HEK293 (cell line): ENCODE measurements at regions not wholly inside any gene's neighbourhood (a gene's known extent, or its start where the extent isn't known, plus 50 kb on each side); places are given as distances from the start of the nearest gene placed in this dataset.

ENCODE experiments used
- CTCF ChIA-PET: fragments of 350-600 bp; formaldehyde crosslinking; extraction: SDS; loops from one replicate; lab custom pipeline; 2021; ENCODE audit warnings: antibody characterized with exemption; lab: Yijun Ruan, JAX
- POLR2A ChIA-PET: fragments of 300-600 bp; formaldehyde crosslinking; extraction: SDS; loops from one replicate; lab custom pipeline; 2020; ENCODE audit warnings: antibody characterized with exemption, inconsistent platforms; lab: Yijun Ruan, JAX
- H3K27ac ChIP-seq: fragments of 200-500 bp; sonication (Bioruptor generic); 2 replicates; pipeline ENCODE4 v1.5.1; 2014; ENCODE audit warnings: low read depth, low read length, control low read depth, inconsistent platforms; ENCODE audit errors: extremely low read depth
- H3K36me3 ChIP-seq, 2 experiments: fragments of 200-500 bp in 1 of 2; sonication (Bioruptor generic) in 1 of 2; 1 replicate in 1 of 2; 2 replicates in 1 of 2; pipeline ENCODE4 v1.5.1; 2014 to 2017; ENCODE audit warnings: inconsistent platforms in 2 of 2, low read length in 2 of 2; ENCODE audit not compliant: control insufficient read depth in 2 of 2, insufficient read depth in 1 of 2
- H3K4me1 ChIP-seq: fragments of 200-500 bp; sonication (Bioruptor generic); 2 replicates; pipeline ENCODE4 v1.5.1; 2014; ENCODE audit warnings: mild to moderate bottlenecking, low read length, inconsistent platforms; ENCODE audit not compliant: control insufficient read depth, insufficient read depth
- H3K4me3 ChIP-seq: 2 replicates; pipeline ENCODE4 v1.5.1; 2011; ENCODE audit warnings: low read depth, mild to moderate bottlenecking, control low read depth, low read length, moderate library complexity
- H3K9me3 ChIP-seq: fragments of 200-500 bp; sonication (Bioruptor generic); 2 replicates; pipeline ENCODE4 v1.5.1; 2014; ENCODE audit warnings: low read depth, low read length, inconsistent platforms; ENCODE audit not compliant: control insufficient read depth, insufficient read depth
- KLF10 ChIP-seq: fragments of 450-650 bp; IDR thresholded peaks from 2 replicates; pipeline ENCODE4 v1.5.1; 2018; ENCODE audit warnings: missing biosample characterization, mild to moderate bottlenecking, missing genetic modification characterization
- SP7 ChIP-seq: fragments of 450-650 bp; formaldehyde crosslinking; IDR thresholded peaks from 2 replicates; pipeline ENCODE4 v1.5.1; 2016; ENCODE audit warnings: missing biosample characterization, missing genetic modification characterization
- YY1 ChIP-seq: fragments of 450-650 bp; formaldehyde crosslinking; IDR thresholded peaks from 2 replicates; pipeline ENCODE4 v1.5.1; 2018; ENCODE audit warnings: missing biosample characterization, missing genetic modification characterization
- YY2 ChIP-seq: fragments of 450-650 bp; formaldehyde crosslinking; IDR thresholded peaks from 2 replicates; pipeline ENCODE4 v1.5.1; 2016; ENCODE audit warnings: missing biosample characterization, missing genetic modification characterization
- ZBTB21 ChIP-seq: fragments of 450-650 bp; formaldehyde crosslinking; IDR thresholded peaks from 2 replicates; pipeline ENCODE4 v1.5.1; 2017; ENCODE audit warnings: missing biosample characterization, missing genetic modification characterization
- ZBTB48 ChIP-seq: fragments of 450-650 bp; formaldehyde crosslinking; IDR thresholded peaks from 2 replicates; pipeline ENCODE4 v1.5.1; 2016; ENCODE audit warnings: missing biosample characterization, missing genetic modification characterization
- ZIC2 ChIP-seq: fragments of 450-650 bp; formaldehyde crosslinking; IDR thresholded peaks from 2 replicates; pipeline ENCODE4 v1.5.1; 2016; ENCODE audit warnings: missing biosample characterization, missing genetic modification characterization
- ZNF292 ChIP-seq: fragments of 450-650 bp; formaldehyde crosslinking; IDR thresholded peaks from 2 replicates; pipeline ENCODE4 v1.5.1; 2016; ENCODE audit warnings: low read depth, missing biosample characterization, missing genetic modification characterization, borderline replicate concordance
- ZNF335 ChIP-seq: fragments of 450-650 bp; formaldehyde crosslinking; conservative IDR thresholded peaks from 2 replicates; pipeline ENCODE4 v1.5.1; 2016; ENCODE audit warnings: missing biosample characterization, missing genetic modification characterization
- ZNF341 ChIP-seq: fragments of 450-650 bp; formaldehyde crosslinking; IDR thresholded peaks from 2 replicates; pipeline ENCODE4; 2016; ENCODE audit warnings: low read depth, missing biosample characterization, missing genetic modification characterization
- ZNF549 ChIP-seq: fragments of 450-650 bp; IDR thresholded peaks from 2 replicates; pipeline ENCODE4 v1.5.1; 2018; ENCODE audit warnings: missing biosample characterization, missing genetic modification characterization, mild to moderate bottlenecking, inconsistent platforms, moderate library complexity
- ZNF654 ChIP-seq: fragments of 450-650 bp; formaldehyde crosslinking; IDR thresholded peaks from 2 replicates; pipeline ENCODE4 v1.5.1; 2016; ENCODE audit warnings: low read depth, missing biosample characterization, missing genetic modification characterization
- ZNF677 ChIP-seq: fragments of 450-650 bp; IDR thresholded peaks from 2 replicates; pipeline ENCODE4 v1.5.0; 2018; ENCODE audit warnings: missing biosample characterization, mild to moderate bottlenecking, missing genetic modification characterization, moderate library complexity
- TF ChIP-seq, protein P1 (sequence below): fragments of 450-650 bp; formaldehyde crosslinking; IDR thresholded peaks from 2 replicates; pipeline ENCODE4 v1.5.1; 2017; ENCODE audit warnings: missing biosample characterization, missing genetic modification characterization
- TF ChIP-seq, protein P2 (sequence below): fragments of 450-650 bp; formaldehyde crosslinking; IDR thresholded peaks from 2 replicates; pipeline ENCODE4 v1.5.1; 2016; ENCODE audit warnings: missing biosample characterization, missing genetic modification characterization
- TF ChIP-seq, protein P3 (sequence below): fragments of 450-650 bp; formaldehyde crosslinking; IDR thresholded peaks from 2 replicates; pipeline ENCODE4 v1.5.1; 2016; ENCODE audit warnings: missing biosample characterization, missing genetic modification characterization
- TF ChIP-seq, protein P4 (sequence below): fragments of 450-650 bp; formaldehyde crosslinking; IDR thresholded peaks from 2 replicates; pipeline ENCODE4 v1.5.1; 2017; ENCODE audit warnings: missing biosample characterization, missing genetic modification characterization

DNA sequence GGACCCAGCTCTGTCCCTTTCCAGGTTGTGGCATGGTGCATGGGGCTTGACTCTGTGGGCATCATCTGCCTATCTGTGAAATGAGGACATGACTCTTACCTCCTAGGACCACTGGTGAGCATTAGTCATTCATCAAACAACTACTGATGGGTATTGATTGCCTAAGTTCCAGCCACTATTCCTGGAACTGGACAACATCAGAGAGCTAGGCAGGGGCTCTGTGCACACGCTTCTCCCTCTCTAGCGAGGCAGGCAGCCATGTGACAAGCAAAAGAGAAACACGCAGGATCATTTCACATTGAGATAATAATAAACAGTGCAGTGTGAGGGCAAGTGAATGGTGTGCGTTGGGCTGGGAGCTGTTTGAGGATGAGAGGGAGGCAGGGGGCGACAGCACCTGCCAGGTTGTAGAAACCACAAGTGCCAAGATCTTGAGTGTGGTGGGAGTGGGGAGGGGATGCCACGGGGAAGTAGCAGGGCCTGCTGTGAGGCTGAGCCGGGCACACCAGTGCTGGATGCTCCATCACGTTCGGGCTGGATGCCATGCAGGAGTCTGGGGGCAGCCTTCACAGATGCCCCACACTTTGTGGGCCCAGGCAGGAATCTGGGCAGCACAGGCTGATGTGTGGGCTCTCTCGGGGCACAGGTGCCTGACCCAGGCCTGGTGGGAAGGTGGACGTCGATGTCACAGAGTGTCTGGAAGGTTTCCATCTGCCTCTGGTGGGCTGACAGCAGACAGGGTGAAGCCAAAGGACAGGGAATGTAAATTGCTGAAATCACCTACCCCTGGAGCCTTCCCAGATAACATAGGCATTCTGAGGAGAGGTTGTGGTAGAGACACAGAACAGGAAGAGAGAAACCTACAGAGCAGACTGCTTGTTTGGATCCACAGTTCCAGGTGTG, 405.5 kb downstream of the RPS24 start:
- Histone ChIP-seq H3K4me3 (no peak overlapping the region), H3K9me3 (no peaks in the 10 kb centered on the region), H3K27ac (no peak overlapping the region), H3K4me1 (no peaks in the 10 kb centered on the region), H3K36me3 (no peaks in the 10 kb centered on the region)
- CTCF ChIA-PET: interaction anchor here (1.0 kb wide), 1 partner anchor 230 kb away, joined by 3 read pairs; no protein-coding TSS in a partner anchor
- POLR2A ChIA-PET: no interaction called here
- no peak for TF ChIP-seq ZNF677
- TF ChIP-seq, protein P1, sequence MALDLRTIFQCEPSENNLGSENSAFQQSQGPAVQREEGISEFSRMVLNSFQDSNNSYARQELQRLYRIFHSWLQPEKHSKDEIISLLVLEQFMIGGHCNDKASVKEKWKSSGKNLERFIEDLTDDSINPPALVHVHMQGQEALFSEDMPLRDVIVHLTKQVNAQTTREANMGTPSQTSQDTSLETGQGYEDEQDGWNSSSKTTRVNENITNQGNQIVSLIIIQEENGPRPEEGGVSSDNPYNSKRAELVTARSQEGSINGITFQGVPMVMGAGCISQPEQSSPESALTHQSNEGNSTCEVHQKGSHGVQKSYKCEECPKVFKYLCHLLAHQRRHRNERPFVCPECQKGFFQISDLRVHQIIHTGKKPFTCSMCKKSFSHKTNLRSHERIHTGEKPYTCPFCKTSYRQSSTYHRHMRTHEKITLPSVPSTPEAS (tag by site-specific recombination): no peak
- no peak for TF ChIP-seq ZNF292 (tag by site-specific recombination)
- TF ChIP-seq ZIC2 (tag by site-specific recombination): peak; percentile 54
- TF ChIP-seq, protein P2, sequence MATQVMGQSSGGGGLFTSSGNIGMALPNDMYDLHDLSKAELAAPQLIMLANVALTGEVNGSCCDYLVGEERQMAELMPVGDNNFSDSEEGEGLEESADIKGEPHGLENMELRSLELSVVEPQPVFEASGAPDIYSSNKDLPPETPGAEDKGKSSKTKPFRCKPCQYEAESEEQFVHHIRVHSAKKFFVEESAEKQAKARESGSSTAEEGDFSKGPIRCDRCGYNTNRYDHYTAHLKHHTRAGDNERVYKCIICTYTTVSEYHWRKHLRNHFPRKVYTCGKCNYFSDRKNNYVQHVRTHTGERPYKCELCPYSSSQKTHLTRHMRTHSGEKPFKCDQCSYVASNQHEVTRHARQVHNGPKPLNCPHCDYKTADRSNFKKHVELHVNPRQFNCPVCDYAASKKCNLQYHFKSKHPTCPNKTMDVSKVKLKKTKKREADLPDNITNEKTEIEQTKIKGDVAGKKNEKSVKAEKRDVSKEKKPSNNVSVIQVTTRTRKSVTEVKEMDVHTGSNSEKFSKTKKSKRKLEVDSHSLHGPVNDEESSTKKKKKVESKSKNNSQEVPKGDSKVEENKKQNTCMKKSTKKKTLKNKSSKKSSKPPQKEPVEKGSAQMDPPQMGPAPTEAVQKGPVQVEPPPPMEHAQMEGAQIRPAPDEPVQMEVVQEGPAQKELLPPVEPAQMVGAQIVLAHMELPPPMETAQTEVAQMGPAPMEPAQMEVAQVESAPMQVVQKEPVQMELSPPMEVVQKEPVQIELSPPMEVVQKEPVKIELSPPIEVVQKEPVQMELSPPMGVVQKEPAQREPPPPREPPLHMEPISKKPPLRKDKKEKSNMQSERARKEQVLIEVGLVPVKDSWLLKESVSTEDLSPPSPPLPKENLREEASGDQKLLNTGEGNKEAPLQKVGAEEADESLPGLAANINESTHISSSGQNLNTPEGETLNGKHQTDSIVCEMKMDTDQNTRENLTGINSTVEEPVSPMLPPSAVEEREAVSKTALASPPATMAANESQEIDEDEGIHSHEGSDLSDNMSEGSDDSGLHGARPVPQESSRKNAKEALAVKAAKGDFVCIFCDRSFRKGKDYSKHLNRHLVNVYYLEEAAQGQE (tag by site-specific recombination): no peak

DNA sequence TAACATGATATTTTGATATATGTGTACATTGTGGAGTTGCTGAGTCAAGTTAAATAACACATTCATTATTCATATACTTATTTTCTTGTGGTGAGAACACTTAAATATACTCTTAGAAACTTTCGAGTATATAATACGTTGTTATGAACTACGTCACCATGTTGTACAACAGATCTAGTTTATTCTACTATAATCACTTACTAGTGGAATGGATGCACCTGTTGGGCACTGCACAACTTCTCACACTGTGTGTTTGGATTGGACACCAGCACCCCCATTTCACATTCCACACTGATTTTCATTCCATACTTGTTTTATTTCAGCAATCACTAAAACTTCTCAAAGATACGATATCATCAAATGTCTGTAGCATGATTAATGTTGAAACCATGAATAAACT, 407.3 kb downstream of the RPS24 start:
- no peaks in the 10 kb centered on the region for H3K9me3 ChIP-seq
- ChIA-PET CTCF (no interaction called here), POLR2A (interaction anchor here (1.1 kb wide), 1 partner anchor 8 kb away, joined by 3 read pairs; no protein-coding TSS in a partner anchor)
- no peak for TF ChIP-seq ZBTB48 (tag by site-specific recombination)
- no peak for TF ChIP-seq ZNF549 (tag by site-specific recombination)
- TF ChIP-seq ZNF341 (tag by site-specific recombination): no peak
- no peak for TF ChIP-seq YY2 (tag by site-specific recombination)
- no peak for TF ChIP-seq ZBTB21
- TF ChIP-seq SP7 (tag by site-specific recombination): no peak
- TF ChIP-seq KLF10 (tag by site-specific recombination): no peak
- no peak for TF ChIP-seq YY1
- H3K4me3 ChIP-seq: no peak overlapping the region
- H3K36me3 ChIP-seq: no peaks in the 10 kb centered on the region
- H3K27ac ChIP-seq: no peak overlapping the region
- no peaks in the 10 kb centered on the region for H3K4me1 ChIP-seq

DNA sequence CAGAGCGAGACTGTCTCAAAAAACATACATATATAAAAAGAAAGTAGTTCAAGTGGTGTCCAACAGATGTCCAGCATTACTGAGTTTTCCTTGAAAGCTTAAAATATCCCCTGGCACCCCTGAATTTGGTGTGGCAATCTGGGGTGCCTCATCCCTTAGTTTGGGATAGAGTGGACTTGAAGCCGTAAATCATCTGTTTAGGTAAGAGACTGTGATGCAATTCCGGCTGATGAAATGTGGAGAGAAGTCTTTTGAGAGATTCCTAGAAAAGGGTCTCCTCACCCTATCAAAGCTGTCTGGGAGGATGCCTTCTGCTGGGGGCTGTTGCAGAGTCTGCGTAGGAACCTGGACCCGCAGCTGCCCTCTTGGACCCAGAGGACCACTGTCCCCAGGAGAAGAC, 408.0 kb downstream of the RPS24 start:
- Histone ChIP-seq H3K4me1 (no peaks in the 10 kb centered on the region), H3K27ac (no peak overlapping the region), H3K36me3 (no peaks in the 10 kb centered on the region), H3K9me3 (no peaks in the 10 kb centered on the region), H3K4me3 (no peak overlapping the region)
- ChIA-PET POLR2A (interaction anchor here (1.1 kb wide), 1 partner anchor 9 kb away, joined by 3 read pairs; no protein-coding TSS in a partner anchor), CTCF (no interaction called here)
- TF ChIP-seq, protein P3, sequence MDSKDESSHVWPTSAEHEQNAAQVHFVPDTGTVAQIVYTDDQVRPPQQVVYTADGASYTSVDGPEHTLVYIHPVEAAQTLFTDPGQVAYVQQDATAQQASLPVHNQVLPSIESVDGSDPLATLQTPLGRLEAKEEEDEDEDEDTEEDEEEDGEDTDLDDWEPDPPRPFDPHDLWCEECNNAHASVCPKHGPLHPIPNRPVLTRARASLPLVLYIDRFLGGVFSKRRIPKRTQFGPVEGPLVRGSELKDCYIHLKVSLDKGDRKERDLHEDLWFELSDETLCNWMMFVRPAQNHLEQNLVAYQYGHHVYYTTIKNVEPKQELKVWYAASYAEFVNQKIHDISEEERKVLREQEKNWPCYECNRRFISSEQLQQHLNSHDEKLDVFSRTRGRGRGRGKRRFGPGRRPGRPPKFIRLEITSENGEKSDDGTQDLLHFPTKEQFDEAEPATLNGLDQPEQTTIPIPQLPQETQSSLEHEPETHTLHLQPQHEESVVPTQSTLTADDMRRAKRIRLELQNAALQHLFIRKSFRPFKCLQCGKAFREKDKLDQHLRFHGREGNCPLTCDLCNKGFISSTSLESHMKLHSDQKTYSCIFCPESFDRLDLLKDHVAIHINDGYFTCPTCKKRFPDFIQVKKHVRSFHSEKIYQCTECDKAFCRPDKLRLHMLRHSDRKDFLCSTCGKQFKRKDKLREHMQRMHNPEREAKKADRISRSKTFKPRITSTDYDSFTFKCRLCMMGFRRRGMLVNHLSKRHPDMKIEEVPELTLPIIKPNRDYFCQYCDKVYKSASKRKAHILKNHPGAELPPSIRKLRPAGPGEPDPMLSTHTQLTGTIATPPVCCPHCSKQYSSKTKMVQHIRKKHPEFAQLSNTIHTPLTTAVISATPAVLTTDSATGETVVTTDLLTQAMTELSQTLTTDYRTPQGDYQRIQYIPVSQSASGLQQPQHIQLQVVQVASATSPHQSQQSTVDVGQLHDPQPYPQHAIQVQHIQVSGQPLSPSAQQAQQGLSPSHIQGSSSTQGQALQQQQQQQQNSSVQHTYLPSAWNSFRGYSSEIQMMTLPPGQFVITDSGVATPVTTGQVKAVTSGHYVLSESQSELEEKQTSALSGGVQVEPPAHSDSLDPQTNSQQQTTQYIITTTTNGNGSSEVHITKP (tag by site-specific recombination): peak; percentile 60
- TF ChIP-seq, protein P4, sequence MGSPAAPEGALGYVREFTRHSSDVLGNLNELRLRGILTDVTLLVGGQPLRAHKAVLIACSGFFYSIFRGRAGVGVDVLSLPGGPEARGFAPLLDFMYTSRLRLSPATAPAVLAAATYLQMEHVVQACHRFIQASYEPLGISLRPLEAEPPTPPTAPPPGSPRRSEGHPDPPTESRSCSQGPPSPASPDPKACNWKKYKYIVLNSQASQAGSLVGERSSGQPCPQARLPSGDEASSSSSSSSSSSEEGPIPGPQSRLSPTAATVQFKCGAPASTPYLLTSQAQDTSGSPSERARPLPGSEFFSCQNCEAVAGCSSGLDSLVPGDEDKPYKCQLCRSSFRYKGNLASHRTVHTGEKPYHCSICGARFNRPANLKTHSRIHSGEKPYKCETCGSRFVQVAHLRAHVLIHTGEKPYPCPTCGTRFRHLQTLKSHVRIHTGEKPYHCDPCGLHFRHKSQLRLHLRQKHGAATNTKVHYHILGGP (tag by site-specific recombination): peak; percentile 97
- TF ChIP-seq ZNF335 (tag by site-specific recombination): 0 out of 2 replicates have a peak, but pooled peaks have one; percentile 24
- no peak for TF ChIP-seq ZNF654 (tag by site-specific recombination)
